ENCODE measurements at regions not wholly inside any gene's neighbourhood (a gene's known extent, or its start where the extent isn't known, plus 50 kb on each side); places are given as distances from the start of the nearest gene placed in this dataset.
"Not testable (repeated sequence)": the region's sequence is repeated elsewhere in the genome, so short reads cannot be mapped to it uniquely, and the experiment has no call there.

- H3K36me3 ChIP-seq, result no peaks in the 10 kb centered on the region
- no peak for TF ChIP-seq EP300 (IDR thresholded peaks at IDR 0.05)
- TF ChIP-seq, protein P1, sequence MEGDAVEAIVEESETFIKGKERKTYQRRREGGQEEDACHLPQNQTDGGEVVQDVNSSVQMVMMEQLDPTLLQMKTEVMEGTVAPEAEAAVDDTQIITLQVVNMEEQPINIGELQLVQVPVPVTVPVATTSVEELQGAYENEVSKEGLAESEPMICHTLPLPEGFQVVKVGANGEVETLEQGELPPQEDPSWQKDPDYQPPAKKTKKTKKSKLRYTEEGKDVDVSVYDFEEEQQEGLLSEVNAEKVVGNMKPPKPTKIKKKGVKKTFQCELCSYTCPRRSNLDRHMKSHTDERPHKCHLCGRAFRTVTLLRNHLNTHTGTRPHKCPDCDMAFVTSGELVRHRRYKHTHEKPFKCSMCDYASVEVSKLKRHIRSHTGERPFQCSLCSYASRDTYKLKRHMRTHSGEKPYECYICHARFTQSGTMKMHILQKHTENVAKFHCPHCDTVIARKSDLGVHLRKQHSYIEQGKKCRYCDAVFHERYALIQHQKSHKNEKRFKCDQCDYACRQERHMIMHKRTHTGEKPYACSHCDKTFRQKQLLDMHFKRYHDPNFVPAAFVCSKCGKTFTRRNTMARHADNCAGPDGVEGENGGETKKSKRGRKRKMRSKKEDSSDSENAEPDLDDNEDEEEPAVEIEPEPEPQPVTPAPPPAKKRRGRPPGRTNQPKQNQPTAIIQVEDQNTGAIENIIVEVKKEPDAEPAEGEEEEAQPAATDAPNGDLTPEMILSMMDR (IDR thresholded peaks at IDR 0.05), result no peak
- TF ChIP-seq POLR2A (IDR thresholded peaks at IDR 0.05), result no peak
- no peak for TF ChIP-seq POLR2AphosphoS5 (IDR thresholded peaks at IDR 0.05)
- no peak overlapping the region for H3K4me3 ChIP-seq
- peaks cover 0 to 12% (median 0%) of the 10 kb centered on the region in 3 donors for H3K4me1 ChIP-seq
- H3K27ac ChIP-seq, result peak overlapping the region in 2 of 4 donors; percentile 1 to 14
- no peaks in the 10 kb centered on the region for H3K27me3 ChIP-seq
- WGBS, 2 donors (ENCODE audit: low coverage in 1 of 2), result 19 to 52% methylated on average over 3 of the region's 3 CpGs
- H3K9me3 ChIP-seq, result no peaks in the 10 kb centered on the region
- ATAC-seq, result no peak
Observed at GRCh38 chrX:40871385-40872082, 136.2 kb upstream of the MED14 start.

GRCh38 chrX:40872351-40872750, 137.0 kb upstream of the MED14 start:
- 100% methylated on average over 1 of the region's 1 CpG for WGBS, 2 donors (ENCODE audit: low coverage in 1 of 2)
- no peak for ATAC-seq
- no peaks in the 10 kb centered on the region for H3K27me3 ChIP-seq

GRCh38 chrX:40875476-40875875, 140.1 kb upstream of the MED14 start:
- H3K4me1 ChIP-seq, result no peaks in the 10 kb centered on the region
- H3K4me3 ChIP-seq, result no peak overlapping the region
- TF ChIP-seq POLR2AphosphoS5 (IDR thresholded peaks at IDR 0.05) (no peak), POLR2A (IDR thresholded peaks at IDR 0.05) (no peak), EP300 (IDR thresholded peaks at IDR 0.05) (no peak)
- TF ChIP-seq, protein P1 (IDR thresholded peaks at IDR 0.05), result no peak
- ATAC-seq, result no peak
- no peaks in the 10 kb centered on the region for H3K27me3 ChIP-seq
- 34 to 41% methylated on average over 3 of the region's 3 CpGs for WGBS, 2 donors (ENCODE audit: low coverage in 1 of 2)
- H3K36me3 ChIP-seq, result no peaks in the 10 kb centered on the region
- no peak overlapping the region for H3K27ac ChIP-seq
- H3K9me3 ChIP-seq, result no peaks in the 10 kb centered on the region

More at GRCh38 chrX:40872351-40872750, 137.0 kb upstream of the MED14 start:
- H3K9me3 ChIP-seq, result no peaks in the 10 kb centered on the region
- peaks cover 0 to 4% (median 0%) of the 10 kb centered on the region in 3 donors for H3K4me1 ChIP-seq
- no peak overlapping the region for H3K27ac ChIP-seq
- TF ChIP-seq, protein P1 (IDR thresholded peaks at IDR 0.05), result no peak
- no peak overlapping the region for H3K4me3 ChIP-seq
- H3K36me3 ChIP-seq, result no peaks in the 10 kb centered on the region

DNA sequence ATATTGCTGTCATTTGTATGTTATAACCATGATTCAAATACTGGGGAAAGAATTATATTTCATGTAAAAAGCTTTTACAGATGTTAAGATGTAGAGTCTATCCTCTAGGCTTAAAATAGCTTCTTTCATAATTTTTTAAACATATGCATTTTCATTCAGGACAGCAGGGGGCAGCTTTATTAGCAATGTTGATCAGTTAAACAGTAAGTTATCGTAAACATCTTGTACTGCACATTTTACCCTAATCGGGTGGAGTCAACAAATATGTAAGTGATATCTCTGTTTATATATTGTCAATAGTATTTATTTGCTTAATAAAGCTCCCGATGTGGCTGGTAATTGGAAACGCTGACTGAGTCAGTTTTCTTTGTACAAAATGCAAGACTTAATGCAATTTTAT, 142.5 kb upstream of the MED14 start:
- WGBS, 2 donors (ENCODE audit: low coverage in 1 of 2), result 27 to 43% methylated on average over 4 of the region's 4 CpGs
- Histone ChIP-seq H3K36me3 (no peaks in the 10 kb centered on the region), H3K4me1 (no peaks in the 10 kb centered on the region), H3K4me3 (no peak overlapping the region), H3K27ac (no peak overlapping the region), H3K9me3 (no peaks in the 10 kb centered on the region), H3K27me3 (no peaks in the 10 kb centered on the region)
- ATAC-seq, result no peak
- TF ChIP-seq POLR2A (IDR thresholded peaks at IDR 0.05) (no peak), POLR2AphosphoS5 (IDR thresholded peaks at IDR 0.05) (no peak)
- TF ChIP-seq, protein P1 (IDR thresholded peaks at IDR 0.05), result peak; percentile 12 to 43 (median 40)

GRCh38 chrX:40878766-40879165, 143.4 kb upstream of the MED14 start:
- no peak for ATAC-seq
- H3K4me3 ChIP-seq, result no peak overlapping the region
- TF ChIP-seq, protein P1 (IDR thresholded peaks at IDR 0.05), result no peak
- TF ChIP-seq POLR2A (IDR thresholded peaks at IDR 0.05) (no peak), POLR2AphosphoS5 (IDR thresholded peaks at IDR 0.05) (no peak), EP300 (IDR thresholded peaks at IDR 0.05) (no peak)
- no peaks in the 10 kb centered on the region for H3K36me3 ChIP-seq
- H3K27ac ChIP-seq, result no peak overlapping the region
- no peaks in the 10 kb centered on the region for H3K4me1 ChIP-seq
- no peaks in the 10 kb centered on the region for H3K9me3 ChIP-seq
- WGBS, 2 donors (ENCODE audit: low coverage in 1 of 2), result 34 to 77% methylated on average over 3 of the region's 3 CpGs
- no peaks in the 10 kb centered on the region for H3K27me3 ChIP-seq

GRCh38 chrX:40879172-40879571, 143.8 kb upstream of the MED14 start:
- not testable (repeated sequence) for H3K9me3 ChIP-seq, ATAC-seq, H3K27me3 ChIP-seq, H3K4me1 ChIP-seq, H3K4me3 ChIP-seq, H3K36me3 ChIP-seq, H3K27ac ChIP-seq
- WGBS, 2 donors (ENCODE audit: low coverage in 1 of 2), result 54 to 83% methylated on average over 1 to 4 of the region's 6 CpGs

Data from gastroesophageal sphincter (tissue), 4 donors.